HEK293 (cell line): ENCODE measurements at regions not wholly inside any gene's neighbourhood (a gene's known extent, or its start where the extent isn't known, plus 50 kb on each side); places are given as distances from the start of the nearest gene placed in this dataset.

ENCODE experiments used
- CTCF ChIA-PET: fragments of 350-600 bp; formaldehyde crosslinking; extraction: SDS; loops from one replicate; lab custom pipeline; 2021; ENCODE audit warnings: antibody characterized with exemption; lab: Yijun Ruan, JAX
- POLR2A ChIA-PET: fragments of 300-600 bp; formaldehyde crosslinking; extraction: SDS; loops from one replicate; lab custom pipeline; 2020; ENCODE audit warnings: antibody characterized with exemption, inconsistent platforms; lab: Yijun Ruan, JAX
- H3K27ac ChIP-seq: fragments of 200-500 bp; sonication (Bioruptor generic); 2 replicates; pipeline ENCODE4 v1.5.1; 2014; ENCODE audit warnings: low read depth, low read length, control low read depth, inconsistent platforms; ENCODE audit errors: extremely low read depth
- H3K36me3 ChIP-seq, 2 experiments: fragments of 200-500 bp in 1 of 2; sonication (Bioruptor generic) in 1 of 2; 1 replicate in 1 of 2; 2 replicates in 1 of 2; pipeline ENCODE4 v1.5.1; 2014 to 2017; ENCODE audit warnings: inconsistent platforms in 2 of 2, low read length in 2 of 2; ENCODE audit not compliant: control insufficient read depth in 2 of 2, insufficient read depth in 1 of 2
- H3K4me1 ChIP-seq: fragments of 200-500 bp; sonication (Bioruptor generic); 2 replicates; pipeline ENCODE4 v1.5.1; 2014; ENCODE audit warnings: mild to moderate bottlenecking, low read length, inconsistent platforms; ENCODE audit not compliant: control insufficient read depth, insufficient read depth
- H3K4me3 ChIP-seq: 2 replicates; pipeline ENCODE4 v1.5.1; 2011; ENCODE audit warnings: low read depth, mild to moderate bottlenecking, control low read depth, low read length, moderate library complexity
- H3K9me3 ChIP-seq: fragments of 200-500 bp; sonication (Bioruptor generic); 2 replicates; pipeline ENCODE4 v1.5.1; 2014; ENCODE audit warnings: low read depth, low read length, inconsistent platforms; ENCODE audit not compliant: control insufficient read depth, insufficient read depth
- GLIS2 ChIP-seq: fragments of 450-650 bp; formaldehyde crosslinking; IDR thresholded peaks from 2 replicates; pipeline ENCODE4 v1.5.1; 2016; ENCODE audit warnings: missing biosample characterization, missing genetic modification characterization
- MEIS1 ChIP-seq: sonication (generic); formaldehyde crosslinking; IDR thresholded peaks from 2 replicates; pipeline ENCODE4 v1.8.1; 2022; ENCODE audit warnings: missing genetic modification reagents, mild to moderate bottlenecking, borderline replicate concordance
- SP7 ChIP-seq: fragments of 450-650 bp; formaldehyde crosslinking; IDR thresholded peaks from 2 replicates; pipeline ENCODE4 v1.5.1; 2016; ENCODE audit warnings: missing biosample characterization, missing genetic modification characterization
- ZBTB17 ChIP-seq: fragments of 450-650 bp; formaldehyde crosslinking; IDR thresholded peaks from 2 replicates; pipeline ENCODE4 v1.5.1; 2016; ENCODE audit warnings: missing biosample characterization, missing genetic modification characterization
- ZBTB7A ChIP-seq: fragments of 450-650 bp; formaldehyde crosslinking; IDR thresholded peaks from 2 replicates; pipeline ENCODE4 v1.5.1; 2016; ENCODE audit warnings: low read depth, missing biosample characterization, missing genetic modification characterization
- ZNF112 ChIP-seq: fragments of 450-650 bp; formaldehyde crosslinking; IDR thresholded peaks from 2 replicates; pipeline ENCODE4 v1.5.0; 2017; ENCODE audit warnings: missing biosample characterization, missing genetic modification characterization
- ZNF133 ChIP-seq: fragments of 450-650 bp; formaldehyde crosslinking; IDR thresholded peaks from 2 replicates; pipeline ENCODE4 v1.5.1; 2016; ENCODE audit warnings: missing biosample characterization, missing genetic modification characterization
- ZNF146 ChIP-seq: fragments of 450-650 bp; formaldehyde crosslinking; IDR thresholded peaks from 2 replicates; pipeline ENCODE4 v1.5.1; 2016; ENCODE audit warnings: missing biosample characterization, missing genetic modification characterization
- ZNF174 ChIP-seq: fragments of 450-650 bp; formaldehyde crosslinking; IDR thresholded peaks from 2 replicates; pipeline ENCODE4 v1.5.0; 2017; ENCODE audit warnings: missing biosample characterization, mild to moderate bottlenecking, missing genetic modification characterization
- ZNF221 ChIP-seq: fragments of 450-650 bp; formaldehyde crosslinking; IDR thresholded peaks from 2 replicates; pipeline ENCODE4 v1.5.1; 2017; ENCODE audit warnings: missing biosample characterization, missing genetic modification characterization, borderline replicate concordance
- ZNF24 ChIP-seq: fragments of 450-650 bp; formaldehyde crosslinking; IDR thresholded peaks from 2 replicates; pipeline ENCODE4 v1.5.1; 2016; ENCODE audit warnings: missing biosample characterization, missing genetic modification characterization
- ZNF292 ChIP-seq: fragments of 450-650 bp; formaldehyde crosslinking; IDR thresholded peaks from 2 replicates; pipeline ENCODE4 v1.5.1; 2016; ENCODE audit warnings: low read depth, missing biosample characterization, missing genetic modification characterization, borderline replicate concordance
- ZNF391 ChIP-seq: fragments of 450-650 bp; formaldehyde crosslinking; IDR thresholded peaks from 2 replicates; pipeline ENCODE4 v1.5.1; 2016; ENCODE audit warnings: low read depth, missing biosample characterization, missing genetic modification characterization, borderline replicate concordance
- ZNF394 ChIP-seq: fragments of 450-650 bp; formaldehyde crosslinking; IDR thresholded peaks from 2 replicates; pipeline ENCODE4 v1.5.1; 2016; ENCODE audit warnings: missing biosample characterization, missing genetic modification characterization, mild to moderate bottlenecking, moderate library complexity, borderline replicate concordance
- ZNF423 ChIP-seq: fragments of 450-650 bp; formaldehyde crosslinking; IDR thresholded peaks from 2 replicates; pipeline ENCODE4 v1.5.1; 2016; ENCODE audit warnings: missing biosample characterization, missing genetic modification characterization
- ZNF549 ChIP-seq: fragments of 450-650 bp; IDR thresholded peaks from 2 replicates; pipeline ENCODE4 v1.5.1; 2018; ENCODE audit warnings: missing biosample characterization, missing genetic modification characterization, mild to moderate bottlenecking, inconsistent platforms, moderate library complexity
- ZNF555 ChIP-seq: fragments of 450-650 bp; formaldehyde crosslinking; conservative IDR thresholded peaks from 2 replicates; pipeline ENCODE4 v1.5.1; 2017; ENCODE audit warnings: missing biosample characterization, mild to moderate bottlenecking, missing genetic modification characterization, inconsistent platforms
- ZNF560 ChIP-seq: fragments of 450-650 bp; formaldehyde crosslinking; IDR thresholded peaks from 2 replicates; pipeline ENCODE4 v1.5.1; 2017; ENCODE audit warnings: missing biosample characterization, missing genetic modification characterization, borderline replicate concordance
- ZNF624 ChIP-seq: fragments of 450-650 bp; formaldehyde crosslinking; IDR thresholded peaks from 2 replicates; pipeline ENCODE4 v1.5.1; 2017; ENCODE audit warnings: missing biosample characterization, missing genetic modification characterization
- ZNF791 ChIP-seq: fragments of 450-650 bp; formaldehyde crosslinking; IDR thresholded peaks from 2 replicates; pipeline ENCODE4 v1.5.1; 2016; ENCODE audit warnings: missing biosample characterization, missing genetic modification characterization
- ZNF792 ChIP-seq: fragments of 450-650 bp; formaldehyde crosslinking; IDR thresholded peaks from 2 replicates; pipeline ENCODE4 v1.5.1; 2016; ENCODE audit warnings: missing biosample characterization, missing genetic modification characterization
- TF ChIP-seq, protein P1 (sequence below): fragments of 450-650 bp; formaldehyde crosslinking; IDR thresholded peaks from 2 replicates; pipeline ENCODE4 v1.5.1; 2016; ENCODE audit warnings: missing biosample characterization, missing genetic modification characterization, low read depth
- TF ChIP-seq, protein P2 (sequence below): fragments of 450-650 bp; formaldehyde crosslinking; IDR thresholded peaks from 2 replicates; pipeline ENCODE4 v1.5.1; 2017; ENCODE audit warnings: missing biosample characterization, missing genetic modification characterization
- TF ChIP-seq, protein P3 (sequence below): fragments of 450-650 bp; formaldehyde crosslinking; IDR thresholded peaks from 2 replicates; pipeline ENCODE4 v1.5.1; 2016; ENCODE audit warnings: missing biosample characterization, missing genetic modification characterization

DNA sequence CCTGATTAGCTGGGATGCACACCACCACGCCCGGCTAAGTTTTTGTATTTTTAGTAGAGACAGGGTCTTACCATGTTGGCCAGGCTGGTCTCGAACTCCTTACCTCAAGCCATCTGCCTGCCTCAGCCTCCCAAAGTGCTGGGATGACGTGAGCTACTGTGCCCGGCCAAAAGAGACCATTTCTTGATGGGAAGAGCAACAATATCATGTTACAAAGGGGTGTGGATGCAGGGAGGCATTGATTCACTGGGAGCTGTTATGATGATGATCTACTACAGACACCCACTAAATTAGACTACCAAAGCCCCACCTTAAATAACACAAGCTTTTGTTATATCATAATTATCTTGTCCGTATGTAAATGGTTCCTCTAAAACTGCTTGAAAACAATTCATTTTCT, 81.4 kb upstream of the PSMD7 start (continued):
- no peak for TF ChIP-seq ZNF24 (tag by site-specific recombination)
- no peak for TF ChIP-seq ZNF549
- TF ChIP-seq, protein P1, sequence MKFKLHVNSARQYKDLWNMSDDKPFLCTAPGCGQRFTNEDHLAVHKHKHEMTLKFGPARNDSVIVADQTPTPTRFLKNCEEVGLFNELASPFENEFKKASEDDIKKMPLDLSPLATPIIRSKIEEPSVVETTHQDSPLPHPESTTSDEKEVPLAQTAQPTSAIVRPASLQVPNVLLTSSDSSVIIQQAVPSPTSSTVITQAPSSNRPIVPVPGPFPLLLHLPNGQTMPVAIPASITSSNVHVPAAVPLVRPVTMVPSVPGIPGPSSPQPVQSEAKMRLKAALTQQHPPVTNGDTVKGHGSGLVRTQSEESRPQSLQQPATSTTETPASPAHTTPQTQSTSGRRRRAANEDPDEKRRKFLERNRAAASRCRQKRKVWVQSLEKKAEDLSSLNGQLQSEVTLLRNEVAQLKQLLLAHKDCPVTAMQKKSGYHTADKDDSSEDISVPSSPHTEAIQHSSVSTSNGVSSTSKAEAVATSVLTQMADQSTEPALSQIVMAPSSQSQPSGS (tag by site-specific recombination) = no peak
- TF ChIP-seq ZNF133 (tag by site-specific recombination) = no peak

DNA sequence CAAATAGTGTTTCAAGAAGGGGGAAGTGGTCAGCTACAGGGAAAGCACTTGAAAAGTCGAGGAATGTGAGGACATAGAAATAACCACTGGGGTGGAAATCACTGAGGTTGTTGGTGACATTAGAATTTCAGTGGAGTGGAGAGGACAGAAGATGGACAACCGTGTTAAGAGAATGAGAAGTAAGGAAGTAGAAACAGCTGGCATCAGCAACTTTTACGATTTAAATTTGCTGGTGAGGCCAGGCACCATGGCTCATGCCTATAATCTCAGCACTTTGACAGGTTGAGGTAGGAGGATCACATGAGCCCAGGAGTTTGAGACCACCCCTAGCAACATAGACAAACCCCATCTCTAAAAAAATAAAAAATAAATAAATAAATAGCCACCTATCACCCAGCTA, 83.2 kb upstream of the PSMD7 start:
- H3K36me3 ChIP-seq = no peaks in the 10 kb centered on the region
- H3K4me1 ChIP-seq = no peaks in the 10 kb centered on the region
- no peak overlapping the region for H3K27ac ChIP-seq
- TF ChIP-seq ZNF146 (tag by site-specific recombination) (no peak), ZBTB7A (no peak), ZNF792 (tag by site-specific recombination) (no peak), ZNF112 (no peak), ZNF560 (no peak), ZNF394 (tag by site-specific recombination) (no peak), ZNF624 (no peak), ZNF292 (tag by site-specific recombination) (no peak), ZNF174 (tag by site-specific recombination) (no peak), ZNF791 (tag by site-specific recombination) (no peak), GLIS2 (tag by site-specific recombination) (no peak)
- TF ChIP-seq, protein P2, sequence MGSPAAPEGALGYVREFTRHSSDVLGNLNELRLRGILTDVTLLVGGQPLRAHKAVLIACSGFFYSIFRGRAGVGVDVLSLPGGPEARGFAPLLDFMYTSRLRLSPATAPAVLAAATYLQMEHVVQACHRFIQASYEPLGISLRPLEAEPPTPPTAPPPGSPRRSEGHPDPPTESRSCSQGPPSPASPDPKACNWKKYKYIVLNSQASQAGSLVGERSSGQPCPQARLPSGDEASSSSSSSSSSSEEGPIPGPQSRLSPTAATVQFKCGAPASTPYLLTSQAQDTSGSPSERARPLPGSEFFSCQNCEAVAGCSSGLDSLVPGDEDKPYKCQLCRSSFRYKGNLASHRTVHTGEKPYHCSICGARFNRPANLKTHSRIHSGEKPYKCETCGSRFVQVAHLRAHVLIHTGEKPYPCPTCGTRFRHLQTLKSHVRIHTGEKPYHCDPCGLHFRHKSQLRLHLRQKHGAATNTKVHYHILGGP (tag by site-specific recombination) = no peak
- TF ChIP-seq, protein P3, sequence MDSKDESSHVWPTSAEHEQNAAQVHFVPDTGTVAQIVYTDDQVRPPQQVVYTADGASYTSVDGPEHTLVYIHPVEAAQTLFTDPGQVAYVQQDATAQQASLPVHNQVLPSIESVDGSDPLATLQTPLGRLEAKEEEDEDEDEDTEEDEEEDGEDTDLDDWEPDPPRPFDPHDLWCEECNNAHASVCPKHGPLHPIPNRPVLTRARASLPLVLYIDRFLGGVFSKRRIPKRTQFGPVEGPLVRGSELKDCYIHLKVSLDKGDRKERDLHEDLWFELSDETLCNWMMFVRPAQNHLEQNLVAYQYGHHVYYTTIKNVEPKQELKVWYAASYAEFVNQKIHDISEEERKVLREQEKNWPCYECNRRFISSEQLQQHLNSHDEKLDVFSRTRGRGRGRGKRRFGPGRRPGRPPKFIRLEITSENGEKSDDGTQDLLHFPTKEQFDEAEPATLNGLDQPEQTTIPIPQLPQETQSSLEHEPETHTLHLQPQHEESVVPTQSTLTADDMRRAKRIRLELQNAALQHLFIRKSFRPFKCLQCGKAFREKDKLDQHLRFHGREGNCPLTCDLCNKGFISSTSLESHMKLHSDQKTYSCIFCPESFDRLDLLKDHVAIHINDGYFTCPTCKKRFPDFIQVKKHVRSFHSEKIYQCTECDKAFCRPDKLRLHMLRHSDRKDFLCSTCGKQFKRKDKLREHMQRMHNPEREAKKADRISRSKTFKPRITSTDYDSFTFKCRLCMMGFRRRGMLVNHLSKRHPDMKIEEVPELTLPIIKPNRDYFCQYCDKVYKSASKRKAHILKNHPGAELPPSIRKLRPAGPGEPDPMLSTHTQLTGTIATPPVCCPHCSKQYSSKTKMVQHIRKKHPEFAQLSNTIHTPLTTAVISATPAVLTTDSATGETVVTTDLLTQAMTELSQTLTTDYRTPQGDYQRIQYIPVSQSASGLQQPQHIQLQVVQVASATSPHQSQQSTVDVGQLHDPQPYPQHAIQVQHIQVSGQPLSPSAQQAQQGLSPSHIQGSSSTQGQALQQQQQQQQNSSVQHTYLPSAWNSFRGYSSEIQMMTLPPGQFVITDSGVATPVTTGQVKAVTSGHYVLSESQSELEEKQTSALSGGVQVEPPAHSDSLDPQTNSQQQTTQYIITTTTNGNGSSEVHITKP (tag by site-specific recombination) = no peak
- ChIA-PET POLR2A (no interaction called here), CTCF (no interaction called here)
- H3K4me3 ChIP-seq = no peak overlapping the region
- no peaks in the 10 kb centered on the region for H3K9me3 ChIP-seq

DNA sequence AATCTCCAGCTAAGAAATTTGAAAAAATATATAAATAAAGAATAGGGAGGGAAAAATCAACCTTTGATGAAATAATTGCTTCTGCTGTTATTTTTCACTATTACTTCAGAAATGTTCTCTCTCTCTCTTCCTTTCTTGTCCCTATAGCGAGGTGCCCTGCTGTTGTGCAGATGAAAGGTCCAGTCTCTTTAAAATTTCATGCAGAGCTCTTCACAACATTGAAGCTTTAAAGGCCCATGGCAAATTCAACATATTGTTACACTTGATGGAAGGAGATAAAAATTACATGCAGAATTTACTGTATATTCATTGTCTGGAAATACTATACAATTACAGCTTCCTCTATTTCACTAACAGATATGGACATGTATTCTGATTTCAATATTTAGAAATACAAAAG, 86.4 kb upstream of the PSMD7 start:
- Histone ChIP-seq H3K4me1 (no peaks in the 10 kb centered on the region), H3K27ac (no peak overlapping the region), H3K36me3 (no peaks in the 10 kb centered on the region), H3K9me3 (no peaks in the 10 kb centered on the region), H3K4me3 (no peak overlapping the region)
- POLR2A ChIA-PET = no interaction called here
- CTCF ChIA-PET = interaction anchor here (0.9 kb wide), 1 partner anchor 103 kb away, joined by 3 read pairs; no protein-coding TSS in a partner anchor
- TF ChIP-seq MEIS1 (CRISPR knock-in tag) (no peak), ZNF221 (tag by site-specific recombination) (no peak), ZNF391 (tag by site-specific recombination) (no peak), ZNF555 (tag by site-specific recombination) (no peak), ZBTB17 (tag by site-specific recombination) (no peak), ZNF423 (no peak), SP7 (tag by site-specific recombination) (no peak)
